Activated CD4-positive, CD25-positive, alpha-beta regulatory T cell treated with anti-CD3 and anti-CD28 coated beads, Interleukin-2, amount 50 U/mL, for 24 hours (primary cell): ENCODE measurements at regions not wholly inside any gene's neighbourhood (a gene's known extent, or its start where the extent isn't known, plus 50 kb on each side); places are given as distances from the start of the nearest gene placed in this dataset.

Experiments
- ATAC-seq, 2 donors: fragments of 150-1000 bp; cut with Tn5 transposase; one replicate each; pipeline ENCODE4 v1.10.0; 2021; ENCODE audit warnings: mild to moderate bottlenecking in 1 of 2, moderate library complexity in 1 of 2

GRCh38 chr2:234334756-234335155, 162.1 kb downstream of the ARL4C start:
- no peak for ATAC-seq

DNA sequence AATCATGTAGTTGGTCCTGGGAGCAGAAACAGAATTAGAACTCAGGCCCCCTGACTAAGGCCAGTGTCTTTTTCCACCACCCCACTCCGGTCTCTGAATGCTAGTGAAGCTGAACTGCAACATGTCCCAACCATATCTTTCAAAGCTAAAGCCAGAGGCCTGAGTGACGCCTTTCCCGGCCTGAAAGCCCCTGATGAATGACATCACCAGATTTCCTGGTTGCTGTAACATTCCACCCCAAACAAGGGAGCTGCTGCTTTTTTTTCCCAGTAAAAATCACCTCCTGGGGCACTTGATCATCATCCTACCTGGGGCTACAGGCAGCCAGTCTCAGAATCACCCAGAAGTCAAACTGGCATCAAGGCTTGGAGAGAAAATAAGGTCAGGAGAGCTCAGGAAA, 162.7 kb downstream of the ARL4C start:
- no peak for ATAC-seq

DNA sequence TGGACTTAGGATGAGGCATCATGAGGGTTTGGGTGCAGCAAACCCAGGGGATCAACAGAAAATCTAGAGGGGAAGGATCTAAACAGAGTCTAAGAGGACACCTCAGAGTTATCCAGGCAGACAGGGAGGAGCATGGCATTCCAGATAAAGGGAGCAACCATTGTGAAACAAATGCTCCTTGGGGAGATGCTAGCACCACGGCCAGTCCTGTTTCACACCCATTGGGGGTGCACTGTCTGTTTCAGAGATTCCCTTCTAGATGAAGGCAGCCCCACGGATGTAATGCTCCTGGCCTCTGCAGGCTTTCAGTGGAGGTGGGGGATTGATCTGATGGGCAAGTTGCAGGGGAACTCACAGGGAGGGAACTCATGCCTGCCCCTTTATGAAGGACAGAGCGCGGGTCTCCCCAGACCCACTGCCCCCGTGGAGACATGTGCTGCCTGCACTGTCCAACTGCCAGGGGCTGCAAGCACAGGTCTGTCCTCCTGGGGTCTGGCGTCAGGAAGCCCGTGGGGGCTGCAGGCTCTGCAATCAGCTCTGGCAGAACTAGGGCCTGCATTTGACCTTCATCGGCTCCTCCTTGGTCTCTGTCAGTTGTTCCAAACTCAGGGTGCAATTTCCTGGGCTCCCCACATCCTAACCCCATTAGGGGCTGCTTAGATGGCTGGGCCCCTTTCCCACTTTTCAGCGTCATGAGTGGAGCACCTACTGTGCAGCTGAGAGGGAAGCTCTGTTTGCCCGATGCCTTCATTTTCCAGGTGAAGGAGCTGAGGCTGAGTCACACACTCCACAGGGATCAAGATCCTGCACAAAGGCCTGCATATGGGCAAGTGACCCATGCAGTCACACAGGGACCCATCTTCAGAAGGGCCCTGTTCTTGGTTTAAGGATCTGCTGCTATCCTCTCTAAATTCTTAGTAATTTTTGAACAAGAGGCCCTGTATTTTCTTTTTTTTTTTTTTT, 163.4 kb downstream of the ARL4C start:
- ATAC-seq, result no peak

GRCh38 chr2:234331966-234332365, 164.9 kb downstream of the ARL4C start:
- no peak for ATAC-seq

- peak; percentile 31 to 34 for ATAC-seq
Measured at GRCh38 chr2:234331566-234331965, 165.3 kb downstream of the ARL4C start.

GRCh38 chr2:234330902-234331301, 166.0 kb downstream of the ARL4C start:
- ATAC-seq, result no peak

DNA sequence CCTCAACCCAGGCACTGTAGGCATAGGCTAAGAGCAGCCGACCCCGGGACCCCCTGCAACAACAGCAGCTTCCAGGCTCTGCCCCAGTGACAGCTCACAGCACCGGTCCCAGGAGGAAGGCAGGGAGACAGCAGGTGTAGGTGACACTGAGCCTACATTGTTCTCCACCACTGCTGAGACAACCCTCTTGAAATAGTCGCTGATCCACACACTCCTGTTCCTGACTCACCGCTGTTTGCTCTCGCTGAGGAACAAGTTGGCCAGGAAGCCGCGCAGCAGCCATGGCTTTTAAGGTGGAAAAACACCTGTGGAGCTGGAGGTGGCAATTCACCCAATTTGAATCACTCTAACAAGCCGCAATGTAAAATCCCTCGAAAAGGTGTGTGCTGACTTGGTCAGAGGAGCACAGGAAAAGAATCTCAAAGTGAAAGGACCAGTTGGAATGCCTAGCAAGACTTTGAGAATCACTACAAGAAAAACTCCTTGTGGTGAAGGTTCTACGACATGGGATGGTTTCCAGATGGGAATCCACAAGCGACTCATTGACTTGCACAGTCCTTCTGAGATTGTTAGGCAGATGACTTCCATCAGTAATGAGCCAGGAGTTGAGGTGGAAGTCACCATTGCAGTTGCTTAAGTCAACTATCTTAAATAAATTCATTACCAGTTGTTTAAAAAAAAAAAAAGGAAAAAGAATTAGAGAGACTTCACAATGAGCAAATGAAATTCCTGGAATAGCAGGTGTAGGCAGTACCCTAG, 167.5 kb downstream of the ARL4C start:
- no peak for ATAC-seq

GRCh38 chr2:234328444-234328990, 168.4 kb downstream of the ARL4C start:
- no peak for ATAC-seq

GRCh38 chr2:234326694-234327093, 170.2 kb downstream of the ARL4C start:
- ATAC-seq, result no peak

DNA sequence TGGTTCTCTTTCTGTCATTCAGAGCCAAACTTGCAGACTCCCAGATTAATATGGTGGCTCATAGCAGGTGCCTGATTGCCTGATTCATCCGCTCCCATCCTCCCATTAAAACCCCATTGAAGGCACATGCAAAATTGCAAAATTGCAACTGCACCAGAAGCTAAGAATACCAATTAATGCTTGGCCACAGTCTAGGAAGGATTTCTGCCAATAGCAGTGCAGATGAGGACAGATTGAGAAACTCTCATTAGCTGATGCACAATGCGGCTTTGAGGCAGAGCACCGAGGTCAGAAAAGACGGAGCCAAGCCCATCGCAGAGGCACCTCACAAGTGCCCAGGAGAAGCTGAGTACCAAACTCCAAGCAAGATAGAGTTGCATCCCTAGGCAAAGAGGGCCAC, 172.8 kb downstream of the ARL4C start:
- no peak for ATAC-seq

DNA sequence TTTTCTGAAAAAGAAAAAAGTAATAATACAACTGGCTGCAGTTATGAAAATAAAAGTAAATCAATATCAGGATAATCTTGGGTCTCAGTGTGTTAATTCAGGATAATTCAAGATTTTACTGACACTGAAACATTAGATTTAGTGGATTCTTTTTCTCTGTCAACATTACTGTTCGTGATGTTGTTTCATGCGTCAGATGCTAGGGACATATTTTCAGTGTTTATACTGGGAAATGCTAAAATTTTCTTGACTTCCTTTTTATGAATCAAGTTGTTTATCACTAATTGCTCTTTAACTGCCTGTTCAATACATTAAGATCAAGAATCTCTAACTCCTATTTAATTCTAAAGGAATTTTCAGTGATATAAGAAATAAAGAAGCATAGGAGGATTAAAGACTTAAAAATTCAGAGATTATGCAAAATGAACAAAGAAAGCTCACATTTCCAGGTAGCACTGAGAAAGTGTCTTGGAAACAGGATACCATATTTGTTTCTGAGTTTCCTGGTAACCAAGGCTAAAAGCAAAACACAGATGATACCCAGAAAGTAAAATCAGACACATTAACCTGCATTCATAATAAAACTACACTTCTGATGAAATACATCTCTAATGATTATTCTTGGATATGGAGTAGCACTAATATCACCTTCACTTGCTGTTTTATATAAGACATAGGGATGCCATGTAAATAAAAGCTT, 174.0 kb downstream of the ARL4C start:
- peak; percentile 28 to 38 for ATAC-seq

GRCh38 chr2:234320066-234320465, 176.8 kb downstream of the ARL4C start:
- no peak for ATAC-seq

DNA sequence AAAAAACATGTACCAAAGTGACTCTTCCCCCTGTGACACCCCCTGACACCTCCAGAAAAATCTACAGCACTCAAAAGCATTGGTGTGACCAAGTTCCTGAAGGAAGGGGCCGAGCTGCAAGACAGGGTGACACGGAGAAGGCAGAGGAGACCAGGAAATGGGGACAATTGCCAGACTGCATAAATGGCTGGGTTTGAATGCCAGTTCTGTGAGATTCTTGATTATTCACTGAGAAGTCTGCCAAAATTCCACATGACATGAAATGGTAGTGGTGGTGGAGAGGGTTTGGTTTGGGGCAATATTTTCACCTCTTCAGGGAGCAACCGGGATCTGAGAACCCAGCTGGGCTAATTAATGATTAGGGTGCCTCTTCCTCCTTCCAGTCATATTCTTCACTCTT, 178.5 kb downstream of the ARL4C start:
- no peak for ATAC-seq

DNA sequence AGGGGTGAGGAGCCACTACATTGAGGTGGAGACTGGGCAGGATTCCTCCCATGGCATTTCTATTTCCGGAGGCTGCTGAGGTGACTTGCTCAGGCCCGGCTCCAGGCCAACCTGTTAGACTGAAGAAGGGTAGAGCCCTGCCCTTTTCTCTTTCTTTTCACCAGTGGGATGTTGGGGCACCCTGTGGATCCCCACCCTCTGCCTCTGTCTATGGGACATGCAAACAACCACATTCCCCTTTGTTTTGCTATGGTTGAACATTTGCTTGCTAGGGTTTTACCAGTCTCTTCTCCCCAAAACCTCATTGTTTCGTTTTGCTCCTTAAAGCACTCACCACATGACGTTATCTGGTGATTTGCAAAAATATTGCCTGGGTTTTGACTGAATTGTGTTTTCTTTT, 183.3 kb downstream of the ARL4C start:
- no peak for ATAC-seq

- no peak for ATAC-seq
Measured at GRCh38 chr2:234310166-234310565, 186.7 kb downstream of the ARL4C start.

DNA sequence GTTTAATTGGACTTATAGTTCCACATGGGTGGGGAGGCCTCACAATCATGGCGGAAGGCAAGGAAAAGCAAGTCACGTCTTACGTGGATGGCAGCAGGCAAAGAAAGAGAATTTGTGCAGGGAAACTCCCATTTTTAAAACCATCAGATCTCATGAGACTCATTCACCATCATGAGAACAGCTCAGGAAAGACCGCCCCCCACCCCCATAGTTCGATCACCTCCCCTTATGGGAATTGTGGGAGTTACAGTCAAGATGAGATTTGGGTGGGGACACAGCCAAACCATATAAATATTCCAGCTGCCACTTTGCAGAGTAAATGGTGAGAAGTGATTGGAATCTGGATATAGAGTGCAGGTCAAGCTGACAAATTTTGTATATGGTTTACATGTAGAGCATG, 187.4 kb downstream of the ARL4C start:
- ATAC-seq, result no peak

- peak; percentile 94 to 95 for ATAC-seq
Measured at GRCh38 chr2:234308813-234309195, 188.1 kb downstream of the ARL4C start.

GRCh38 chr2:234308073-234308812, 188.6 kb downstream of the ARL4C start:
- no peak for ATAC-seq

DNA sequence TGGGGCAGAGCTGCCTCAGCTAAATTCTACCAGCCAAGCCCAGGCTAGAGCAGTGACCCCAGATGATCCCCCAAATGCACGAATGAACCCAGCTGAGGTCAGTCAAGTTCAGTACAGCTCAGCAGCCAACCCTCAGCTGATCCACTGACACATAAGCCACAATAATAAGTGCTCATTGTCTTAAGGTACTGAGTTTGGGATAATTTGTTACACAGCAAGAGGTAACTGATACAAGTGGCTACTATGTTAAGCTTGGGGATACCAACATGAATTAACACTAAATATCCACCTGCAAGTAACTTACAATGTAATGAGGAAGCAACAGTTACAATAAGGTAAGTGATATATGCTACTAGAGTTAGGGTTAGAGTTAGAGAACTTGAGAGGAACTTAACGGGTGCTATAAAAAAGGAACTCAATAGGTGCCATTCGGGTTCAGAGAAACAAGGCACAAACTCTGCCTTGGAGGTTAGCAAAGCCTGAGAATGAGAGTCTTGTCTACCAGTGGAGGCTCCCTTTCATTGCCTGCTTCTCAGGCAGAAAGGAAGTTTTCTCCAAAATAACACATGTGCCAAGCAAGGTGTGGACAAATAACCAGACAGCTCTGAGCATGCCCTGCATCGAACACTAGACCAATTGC, 189.4 kb downstream of the ARL4C start:
- ATAC-seq, result no peak

GRCh38 chr2:234306426-234307173, 190.3 kb downstream of the ARL4C start:
- no peak for ATAC-seq

GRCh38 chr2:234305846-234306245, 191.0 kb downstream of the ARL4C start:
- ATAC-seq, result no peak
